Fibroblast of the conjunctiva (primary cell): ENCODE measurements at regions not wholly inside any gene's neighbourhood (a gene's known extent, or its start where the extent isn't known, plus 50 kb on each side); places are given as distances from the start of the nearest gene placed in this dataset.

Experiments
- DNase-seq: peaks from one replicate; pipeline ENCODE4 v3.0.0-alpha.2; 2010; ENCODE audit warnings: low read depth

GRCh38 chr1:185645686-185646085 lies 88.5 kb upstream of the HMCN1 start:
- DNase-seq = no peak

GRCh38 chr1:185645162-185645640 lies 89.0 kb upstream of the HMCN1 start:
- DNase-seq = no peak

GRCh38 chr1:185644531-185644930 lies 89.7 kb upstream of the HMCN1 start:
- no peak for DNase-seq

- DNase-seq = no peak
Measured at GRCh38 chr1:185636848-185637247, 97.3 kb upstream of the HMCN1 start.

GRCh38 chr1:185634704-185635103 lies 99.5 kb upstream of the HMCN1 start:
- DNase-seq = no peak

DNA sequence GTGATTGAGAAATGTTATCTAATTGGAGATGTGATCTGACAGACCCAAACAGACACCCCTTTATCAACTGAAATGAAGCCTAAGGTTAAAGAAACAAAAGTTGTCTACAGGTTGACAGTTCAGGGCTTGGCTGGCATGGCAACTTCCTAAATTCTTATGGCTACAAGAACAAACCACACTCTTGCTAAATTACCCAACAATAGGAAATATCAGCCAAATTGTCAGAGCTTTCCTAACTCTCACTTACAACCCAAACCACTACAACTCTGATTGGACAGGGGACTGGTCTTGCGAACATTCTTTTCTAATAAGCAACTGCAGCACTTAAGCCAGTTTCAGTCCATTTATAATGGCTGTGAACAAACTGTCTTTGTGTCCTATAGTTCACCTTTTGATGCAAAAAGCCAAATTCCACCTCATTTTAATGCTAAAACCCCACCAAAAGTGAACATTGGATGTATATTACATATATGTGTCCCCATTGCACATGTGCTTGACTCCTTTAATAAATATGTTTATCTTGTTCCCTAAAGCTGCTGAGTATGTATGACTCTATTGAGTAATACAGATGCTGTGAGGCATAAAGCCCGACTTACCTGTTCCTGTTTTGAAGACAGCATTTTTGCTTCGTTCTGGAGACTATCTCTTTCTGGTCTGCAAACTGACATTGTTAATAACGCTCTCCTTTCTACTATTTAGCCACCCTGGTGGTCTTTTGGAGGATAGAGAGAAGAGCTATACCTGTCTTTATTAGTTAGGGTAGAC lies 101.3 kb upstream of the HMCN1 start:
- DNase-seq = no peak

DNA sequence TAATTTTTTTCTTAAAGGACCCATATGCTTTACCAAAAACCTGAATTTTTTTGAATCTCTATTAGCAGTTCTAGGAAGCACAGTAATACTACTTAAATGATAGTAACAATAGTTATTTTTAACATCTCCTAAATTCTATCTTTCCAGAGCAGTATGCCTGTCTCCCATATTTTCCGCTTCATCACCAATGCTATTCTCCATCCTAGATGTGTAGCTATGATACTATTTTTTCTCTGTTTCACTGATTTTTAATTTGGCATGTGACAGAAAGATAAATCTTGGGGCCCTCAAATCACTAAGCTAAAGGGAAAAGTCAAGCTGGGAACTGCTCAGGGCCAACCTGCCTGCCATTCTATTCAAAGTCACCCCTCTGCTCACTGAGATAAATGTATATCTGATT lies 102.3 kb upstream of the HMCN1 start:
- DNase-seq = no peak

GRCh38 chr1:185627761-185628501 lies 106.3 kb upstream of the HMCN1 start:
- no peak for DNase-seq

- DNase-seq = no peak
Measured at GRCh38 chr1:185627171-185627570, 107.0 kb upstream of the HMCN1 start.

DNA sequence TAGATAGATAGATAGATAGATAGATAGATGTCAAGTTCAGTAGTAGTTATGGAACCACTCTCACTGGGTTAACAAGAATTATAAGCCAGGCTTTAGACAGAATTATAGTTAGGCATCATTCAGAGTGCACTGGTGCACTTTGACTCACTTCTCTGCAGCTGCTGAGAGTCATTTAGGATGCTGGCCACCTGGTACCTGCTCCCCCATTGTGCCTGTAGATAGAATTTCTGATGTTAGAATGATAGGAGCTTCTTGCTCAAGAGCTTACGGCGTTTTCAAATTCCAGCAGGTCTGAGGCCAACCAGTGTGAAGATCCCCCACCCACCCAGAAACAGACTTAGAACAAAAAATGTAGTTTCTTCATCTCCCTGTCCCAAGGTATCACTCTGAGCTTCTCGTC lies 107.8 kb upstream of the HMCN1 start:
- DNase-seq = no peak

GRCh38 chr1:185610954-185611353 lies 123.2 kb upstream of the HMCN1 start:
- DNase-seq = no peak

DNA sequence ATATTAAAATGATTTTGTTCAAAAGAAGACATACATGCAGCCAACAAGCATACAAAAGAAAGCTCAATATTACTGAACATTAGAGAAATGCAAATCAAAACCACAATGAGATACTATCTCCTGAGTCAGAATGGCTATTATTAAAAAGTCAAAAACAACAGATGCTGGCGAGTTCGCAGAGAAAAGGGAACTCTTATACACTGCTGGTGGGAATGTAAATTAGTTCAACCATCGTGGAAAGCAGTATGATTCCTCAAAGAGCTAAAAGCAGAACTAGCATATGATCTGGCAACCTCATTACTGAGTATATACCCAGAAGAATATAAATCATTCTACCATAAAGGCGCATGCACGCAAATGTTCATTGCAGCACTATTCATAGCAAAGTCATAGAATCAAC lies 126.0 kb upstream of the HMCN1 start:
- DNase-seq = no peak

GRCh38 chr1:185603158-185603557 lies 131.0 kb upstream of the HMCN1 start:
- DNase-seq = no peak

- no peak for DNase-seq
Measured at GRCh38 chr1:185601189-185601588, 133.0 kb upstream of the HMCN1 start.

DNA sequence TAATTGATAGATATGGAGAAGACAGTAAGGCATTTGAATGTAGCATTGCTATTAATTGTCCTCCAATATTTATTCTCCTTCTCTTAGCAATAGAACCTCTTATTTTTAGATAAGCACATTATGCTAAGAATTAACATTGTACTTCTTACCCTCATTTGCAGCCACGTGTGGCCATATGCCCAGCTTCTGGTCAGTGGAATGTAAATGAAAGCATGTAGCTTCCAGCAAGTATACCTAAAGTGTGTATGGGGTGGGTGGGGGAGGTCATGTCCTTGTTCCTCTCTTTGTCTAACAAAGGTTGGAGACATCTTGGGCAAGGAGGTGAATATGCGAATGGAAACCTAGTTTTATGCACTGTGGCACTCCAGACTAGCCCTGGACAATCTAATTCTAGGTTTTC lies 133.6 kb upstream of the HMCN1 start:
- DNase-seq = no peak

GRCh38 chr1:185598332-185598731 lies 135.9 kb upstream of the HMCN1 start:
- DNase-seq = no peak

DNA sequence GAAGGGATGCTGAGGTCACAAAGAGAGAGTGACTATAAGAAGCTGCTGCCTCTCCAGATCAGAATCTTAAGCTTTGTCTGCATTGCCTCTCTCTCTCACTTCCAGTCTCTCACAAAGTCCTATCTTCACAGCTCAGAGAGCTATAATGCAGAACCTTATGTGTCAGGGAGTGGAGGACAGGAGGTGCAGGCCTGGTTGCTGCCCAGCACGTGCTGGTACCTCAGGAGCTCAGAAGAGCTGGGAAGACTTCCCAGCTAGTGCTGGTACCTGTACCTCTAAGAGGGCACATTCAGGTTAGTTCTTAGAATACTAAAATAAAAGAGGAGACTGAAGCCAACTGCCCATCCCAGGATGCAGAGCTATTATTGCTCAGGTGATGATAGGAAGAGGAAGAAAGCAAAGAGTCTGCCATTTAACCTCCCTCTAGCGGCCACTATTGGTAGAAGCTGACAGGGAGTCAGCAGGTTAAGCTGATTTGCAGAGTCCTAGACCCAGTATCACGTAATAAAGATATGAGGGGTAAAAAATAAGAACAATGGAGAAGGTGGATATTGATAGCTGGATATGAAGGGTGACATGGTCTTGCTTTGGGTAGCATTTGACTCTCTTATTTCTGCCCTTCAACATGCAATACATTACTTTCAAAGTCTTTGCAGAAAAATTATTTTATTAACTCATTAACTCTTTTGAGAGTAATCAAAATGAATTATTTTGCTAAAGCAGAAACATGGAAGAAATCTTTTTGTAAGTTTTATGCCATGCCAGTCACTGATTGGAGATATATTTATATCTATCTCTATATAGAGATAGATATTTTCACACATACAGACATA lies 138.1 kb upstream of the HMCN1 start:
- peak; percentile 3 for DNase-seq

GRCh38 chr1:185594786-185595410 lies 139.3 kb upstream of the HMCN1 start:
- DNase-seq = no peak

DNA sequence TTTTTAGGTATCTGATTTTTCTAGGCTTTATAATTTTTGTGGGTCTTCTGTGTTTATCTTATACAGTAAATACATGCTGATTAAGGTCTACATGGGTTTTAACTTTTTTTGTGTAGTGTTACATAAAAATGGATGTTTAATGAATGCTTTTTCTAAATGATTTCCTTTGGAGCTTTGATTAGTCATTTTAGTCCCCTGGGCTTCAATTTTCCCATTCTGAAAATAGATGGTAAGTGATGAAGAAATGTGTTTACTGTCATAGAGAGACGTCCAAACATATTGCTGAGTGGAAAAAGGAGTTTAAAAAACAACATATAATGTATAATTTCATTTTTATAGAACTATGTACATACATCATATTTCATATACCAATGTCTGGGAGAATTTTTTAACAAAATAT lies 140.9 kb upstream of the HMCN1 start:
- DNase-seq = no peak

DNA sequence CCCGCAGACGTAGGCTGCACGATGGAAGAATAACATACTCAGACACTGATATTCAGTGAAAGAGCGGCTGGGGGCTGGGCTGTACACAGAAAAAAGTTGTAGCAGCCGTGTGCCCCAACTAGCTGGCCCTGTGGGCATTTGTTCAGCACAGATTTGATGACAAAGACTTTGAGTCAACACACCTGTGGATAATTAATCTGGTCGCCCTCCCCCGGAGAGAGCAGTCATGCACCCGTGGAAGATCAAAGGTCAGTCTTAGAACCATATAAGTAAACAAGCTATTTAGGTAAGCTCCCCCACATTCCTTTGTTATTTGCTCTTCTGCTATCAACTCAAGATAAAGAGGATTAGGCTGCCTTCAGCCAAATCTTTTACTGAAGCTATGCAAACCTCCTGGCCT lies 148.4 kb upstream of the HMCN1 start:
- DNase-seq = no peak

DNA sequence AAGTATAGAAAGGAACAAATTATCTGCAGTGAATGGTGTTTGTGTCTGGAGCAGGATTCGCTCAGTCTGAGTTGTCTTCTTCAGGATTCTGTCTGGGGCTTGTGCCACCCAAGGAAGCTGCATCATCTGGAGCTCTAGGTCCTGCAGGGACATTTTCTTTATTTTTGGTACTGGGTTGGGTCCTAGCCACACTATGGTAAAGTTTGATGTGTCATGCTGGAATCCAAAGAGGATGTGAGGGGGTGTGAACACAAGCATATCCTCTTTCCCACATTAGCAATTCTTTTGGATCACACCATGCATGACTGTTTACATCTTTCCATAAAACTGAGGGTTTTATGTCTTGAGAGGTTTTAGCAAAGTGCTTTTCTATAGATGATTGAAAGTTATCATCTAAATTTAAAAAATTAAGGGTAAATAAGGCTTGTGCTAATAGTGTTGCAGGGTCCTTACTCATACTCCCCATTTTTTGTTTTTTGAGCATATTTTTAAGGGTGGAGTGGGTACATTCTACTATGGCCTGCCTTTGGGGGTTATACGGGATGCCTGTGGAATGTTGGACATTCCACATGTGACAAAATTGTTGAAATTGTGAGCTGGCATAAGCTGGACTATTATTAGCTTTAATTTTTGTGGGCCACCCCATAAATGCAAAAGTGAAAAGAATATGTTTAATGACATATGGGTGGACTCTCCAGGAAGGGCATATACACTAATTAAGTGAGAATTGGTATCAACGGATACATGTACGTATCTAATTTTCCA lies 152.0 kb upstream of the HMCN1 start:
- no peak for DNase-seq
